ENCODE measurements at regions not wholly inside any gene's neighbourhood (a gene's known extent, or its start where the extent isn't known, plus 50 kb on each side); places are given as distances from the start of the nearest gene placed in this dataset.

DNA sequence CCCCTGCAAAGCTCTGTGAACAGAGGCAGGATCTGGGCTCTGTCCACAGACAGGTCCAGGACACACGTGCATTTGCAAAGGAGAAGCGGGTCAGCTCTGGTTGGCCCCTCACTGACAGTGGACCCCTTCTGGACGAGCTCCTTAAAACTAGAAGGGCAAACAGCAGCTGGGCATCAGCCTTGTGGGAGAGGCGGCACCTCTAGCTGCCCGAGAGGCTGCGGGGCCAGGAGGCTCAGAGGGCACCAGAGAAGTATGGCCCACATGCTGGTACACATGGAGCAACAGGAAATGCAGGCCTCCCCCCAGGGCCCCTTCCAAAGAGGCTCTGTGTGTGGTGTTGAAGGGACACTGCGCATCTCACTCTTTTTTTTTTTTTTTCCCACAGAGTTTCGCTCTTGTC lies 233.0 kb upstream of the TCERG1L start:
- no peaks in the 10 kb centered on the region for H3K9me3 ChIP-seq
- no peak overlapping the region for H3K27ac ChIP-seq
- no peak for DNase-seq
- TF ChIP-seq, protein P1, sequence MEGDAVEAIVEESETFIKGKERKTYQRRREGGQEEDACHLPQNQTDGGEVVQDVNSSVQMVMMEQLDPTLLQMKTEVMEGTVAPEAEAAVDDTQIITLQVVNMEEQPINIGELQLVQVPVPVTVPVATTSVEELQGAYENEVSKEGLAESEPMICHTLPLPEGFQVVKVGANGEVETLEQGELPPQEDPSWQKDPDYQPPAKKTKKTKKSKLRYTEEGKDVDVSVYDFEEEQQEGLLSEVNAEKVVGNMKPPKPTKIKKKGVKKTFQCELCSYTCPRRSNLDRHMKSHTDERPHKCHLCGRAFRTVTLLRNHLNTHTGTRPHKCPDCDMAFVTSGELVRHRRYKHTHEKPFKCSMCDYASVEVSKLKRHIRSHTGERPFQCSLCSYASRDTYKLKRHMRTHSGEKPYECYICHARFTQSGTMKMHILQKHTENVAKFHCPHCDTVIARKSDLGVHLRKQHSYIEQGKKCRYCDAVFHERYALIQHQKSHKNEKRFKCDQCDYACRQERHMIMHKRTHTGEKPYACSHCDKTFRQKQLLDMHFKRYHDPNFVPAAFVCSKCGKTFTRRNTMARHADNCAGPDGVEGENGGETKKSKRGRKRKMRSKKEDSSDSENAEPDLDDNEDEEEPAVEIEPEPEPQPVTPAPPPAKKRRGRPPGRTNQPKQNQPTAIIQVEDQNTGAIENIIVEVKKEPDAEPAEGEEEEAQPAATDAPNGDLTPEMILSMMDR (IDR thresholded peaks at IDR 0.05), result no peak
- no peak for TF ChIP-seq POLR2A (IDR thresholded peaks at IDR 0.05)
- H3K27me3 ChIP-seq, result no peaks in the 10 kb centered on the region
- H3K4me1 ChIP-seq, result no peaks in the 10 kb centered on the region
- H3K4me3 ChIP-seq (replicated peaks in 1 of 3), result no peak overlapping the region
- 81 to 83% methylated on average over 8 of the region's 8 CpGs for WGBS, 2 donors
- intact Hi-C loops (cut with DNase I), result no loop called here
- no peaks in the 10 kb centered on the region for H3K36me3 ChIP-seq

DNA sequence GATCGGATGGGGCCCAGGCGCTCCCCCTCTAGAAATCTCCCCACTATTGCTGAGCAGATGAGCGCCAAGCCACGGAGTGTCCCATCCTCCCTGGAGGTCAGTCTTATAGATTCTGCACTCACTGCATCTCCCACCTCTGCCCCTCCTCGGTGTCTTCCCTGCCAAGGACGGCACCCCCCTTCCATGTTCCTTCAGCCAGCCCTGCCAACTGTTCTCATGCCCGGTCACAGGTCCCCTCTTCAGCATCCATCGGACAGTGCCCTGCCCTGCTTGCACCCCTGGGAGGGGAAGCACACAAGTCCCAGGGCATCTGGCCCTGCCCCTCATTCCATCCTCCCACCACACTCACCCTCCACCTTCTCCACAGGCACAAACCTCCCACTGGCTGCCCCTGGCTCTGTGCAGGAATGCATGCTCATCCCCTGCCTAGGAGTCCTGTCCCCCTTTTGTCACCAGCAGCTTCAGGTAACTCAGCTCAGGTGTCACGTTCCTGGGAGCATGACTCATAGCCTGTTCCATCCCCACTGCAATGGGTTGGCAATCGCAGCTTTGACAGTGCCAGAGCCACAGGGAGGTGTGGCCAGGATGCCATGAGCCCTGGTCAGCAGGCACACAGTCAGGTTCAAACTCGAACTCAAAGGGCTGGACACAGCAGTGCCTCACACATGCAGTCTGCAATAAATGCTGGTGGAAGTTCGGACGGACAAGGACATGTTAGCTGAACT lies 234.7 kb upstream of the TCERG1L start:
- Histone ChIP-seq H3K4me1 (no peaks in the 10 kb centered on the region), H3K4me3 (replicated peaks in 1 of 3) (no peak overlapping the region), H3K36me3 (no peaks in the 10 kb centered on the region), H3K27ac (no peak overlapping the region), H3K27me3 (no peaks in the 10 kb centered on the region), H3K9me3 (no peaks in the 10 kb centered on the region)
- 63 to 66% methylated on average over 13 of the region's 13 CpGs for WGBS, 2 donors
- intact Hi-C loops (cut with DNase I), result no loop called here
- no peak for TF ChIP-seq POLR2A (IDR thresholded peaks at IDR 0.05)
- TF ChIP-seq, protein P1 (IDR thresholded peaks at IDR 0.05), result no peak
- no peak for DNase-seq

DNA sequence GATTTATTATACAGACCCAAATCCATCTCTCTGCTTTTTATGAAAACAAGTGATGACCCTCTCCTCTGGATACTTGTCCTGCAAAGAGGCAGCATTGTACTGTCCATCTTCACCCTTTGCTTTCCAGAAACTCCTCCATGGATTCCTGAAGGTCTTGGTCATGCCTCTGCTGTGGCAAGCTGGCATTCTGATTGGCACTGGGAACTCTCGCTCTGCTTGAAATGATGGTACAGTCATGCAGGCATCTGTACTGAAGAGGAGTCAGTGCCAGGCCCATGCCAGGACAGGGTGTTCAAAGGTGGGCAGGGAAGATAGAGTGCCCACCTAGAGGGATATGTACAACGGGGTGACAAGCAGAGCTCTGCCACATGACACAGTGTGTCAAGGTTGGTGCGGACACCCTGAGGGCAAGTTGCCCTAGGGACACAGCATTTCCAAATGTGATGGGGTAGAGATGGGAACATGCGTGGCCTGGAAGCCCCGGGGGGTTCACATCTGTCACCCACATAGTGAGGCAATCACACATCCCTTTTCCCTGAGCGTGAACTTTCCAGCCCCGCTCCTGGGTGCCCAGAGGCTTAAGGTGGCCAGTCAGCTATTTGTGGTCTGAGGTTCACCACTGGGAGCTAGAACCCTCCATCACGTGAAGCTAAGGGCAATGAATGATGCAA lies 235.7 kb upstream of the TCERG1L start:
- H3K36me3 ChIP-seq, result no peaks in the 10 kb centered on the region
- 81 to 92% methylated on average over 8 of the region's 8 CpGs for WGBS, 2 donors
- no peaks in the 10 kb centered on the region for H3K4me1 ChIP-seq
- no peak overlapping the region for H3K27ac ChIP-seq
- no peaks in the 10 kb centered on the region for H3K27me3 ChIP-seq
- H3K9me3 ChIP-seq, result no peaks in the 10 kb centered on the region
- intact Hi-C loops (cut with DNase I), result no loop called here
- TF ChIP-seq, protein P1 (IDR thresholded peaks at IDR 0.05), result no peak
- no peak for TF ChIP-seq POLR2A (IDR thresholded peaks at IDR 0.05)
- no peak overlapping the region for H3K4me3 ChIP-seq (replicated peaks in 1 of 3)
- DNase-seq, result no peak

GRCh38 chr10:131548176-131548575 lies 236.7 kb upstream of the TCERG1L start:
- Histone ChIP-seq H3K36me3 (no peaks in the 10 kb centered on the region), H3K9me3 (no peaks in the 10 kb centered on the region), H3K27ac (no peak overlapping the region), H3K4me1 (no peaks in the 10 kb centered on the region), H3K27me3 (no peaks in the 10 kb centered on the region), H3K4me3 (replicated peaks in 1 of 3) (no peak overlapping the region)
- intact Hi-C loops (cut with DNase I), result no loop called here
- WGBS, 2 donors, result 79 to 80% methylated on average over 9 to 12 of the region's 12 CpGs
- no peak for TF ChIP-seq POLR2A (IDR thresholded peaks at IDR 0.05)
- TF ChIP-seq, protein P1 (IDR thresholded peaks at IDR 0.05), result no peak
- DNase-seq, result no peak

- TF ChIP-seq, protein P1 (IDR thresholded peaks at IDR 0.05), result no peak
- TF ChIP-seq POLR2A (IDR thresholded peaks at IDR 0.05), result no peak
- Histone ChIP-seq H3K27ac (no peak overlapping the region), H3K27me3 (no peaks in the 10 kb centered on the region), H3K36me3 (no peaks in the 10 kb centered on the region), H3K9me3 (no peaks in the 10 kb centered on the region), H3K4me1 (no peaks in the 10 kb centered on the region), H3K4me3 (replicated peaks in 1 of 3) (no peak overlapping the region)
- no peak for DNase-seq
- 88 to 93% methylated on average over 8 of the region's 8 CpGs for WGBS, 2 donors
- intact Hi-C loops (cut with DNase I), result no loop called here
Observed at GRCh38 chr10:131549116-131549515, 237.6 kb upstream of the TCERG1L start.

Measured in thyroid gland (tissue), 4 donors.